ENCODE measurements at regions not wholly inside any gene's neighbourhood (a gene's known extent, or its start where the extent isn't known, plus 50 kb on each side); places are given as distances from the start of the nearest gene placed in this dataset.

DNA sequence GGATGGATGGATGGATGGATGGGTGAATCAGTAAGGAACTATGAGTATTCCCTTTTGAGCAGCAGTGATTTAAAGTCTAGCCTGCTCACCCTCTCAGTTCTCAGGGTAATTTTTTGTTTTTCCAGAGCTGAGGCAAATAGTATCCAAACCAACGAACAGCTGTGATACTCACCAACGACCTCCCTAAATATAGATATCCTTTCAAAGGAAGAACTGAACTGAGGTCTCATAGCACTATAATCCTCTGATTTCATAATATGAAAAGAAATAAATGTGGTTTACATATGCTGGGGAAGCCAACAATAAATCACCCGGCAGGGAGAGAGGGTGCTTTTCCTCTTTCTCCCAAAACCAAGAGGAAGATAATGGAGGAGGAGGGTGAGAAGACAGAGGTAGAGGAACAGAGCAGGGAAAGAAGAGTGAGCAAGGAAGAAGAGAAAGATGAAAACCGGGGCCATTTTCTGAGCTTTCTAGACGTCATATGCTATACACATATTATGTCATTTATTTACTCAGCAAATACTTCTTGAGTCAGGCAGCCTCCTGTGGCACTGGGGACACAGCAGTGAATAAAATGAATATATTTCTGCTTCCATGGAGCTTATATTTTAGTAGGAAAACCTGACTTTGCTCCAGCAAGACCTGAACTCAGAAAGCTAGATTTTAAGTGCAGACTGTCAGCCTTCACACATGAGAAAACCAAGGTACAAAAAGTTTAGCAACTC lies 710.7 kb upstream of the TBX3 start:
- TF ChIP-seq EP300 (IDR thresholded peaks at IDR 0.05; ENCODE audit: borderline replicate concordance), result no peak
- no peak for TF ChIP-seq EGR1 (IDR thresholded peaks at IDR 0.05)
- no peak for TF ChIP-seq REST (IDR thresholded peaks at IDR 0.05; ENCODE audit: low read depth)
- TF ChIP-seq RAD21 (IDR thresholded peaks at IDR 0.05; ENCODE audit: low read depth), result no peak
- no peak for TF ChIP-seq TAF1 (IDR thresholded peaks at IDR 0.05; ENCODE audit: low read depth)
- no peak for TF ChIP-seq CREB1 (IDR thresholded peaks at IDR 0.05; ENCODE audit: low read depth)
- TF ChIP-seq, protein P1, sequence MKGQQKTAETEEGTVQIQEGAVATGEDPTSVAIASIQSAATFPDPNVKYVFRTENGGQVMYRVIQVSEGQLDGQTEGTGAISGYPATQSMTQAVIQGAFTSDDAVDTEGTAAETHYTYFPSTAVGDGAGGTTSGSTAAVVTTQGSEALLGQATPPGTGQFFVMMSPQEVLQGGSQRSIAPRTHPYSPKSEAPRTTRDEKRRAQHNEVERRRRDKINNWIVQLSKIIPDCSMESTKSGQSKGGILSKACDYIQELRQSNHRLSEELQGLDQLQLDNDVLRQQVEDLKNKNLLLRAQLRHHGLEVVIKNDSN (IDR thresholded peaks at IDR 0.05), result no peak
- TF ChIP-seq TCF12 (IDR thresholded peaks at IDR 0.05; ENCODE audit: low read depth), result no peak
- no peak for TF ChIP-seq NFIC (IDR thresholded peaks at IDR 0.05)
- TF ChIP-seq MAX (IDR thresholded peaks at IDR 0.05), result no peak
- no peak for TF ChIP-seq ZBTB7A (IDR thresholded peaks at IDR 0.05; ENCODE audit: low read depth)
- TF ChIP-seq FOXM1 (IDR thresholded peaks at IDR 0.05; ENCODE audit: borderline replicate concordance, low read depth), result no peak
